ENCODE measurements at regions not wholly inside any gene's neighbourhood (a gene's known extent, or its start where the extent isn't known, plus 50 kb on each side); places are given as distances from the start of the nearest gene placed in this dataset.

DNA sequence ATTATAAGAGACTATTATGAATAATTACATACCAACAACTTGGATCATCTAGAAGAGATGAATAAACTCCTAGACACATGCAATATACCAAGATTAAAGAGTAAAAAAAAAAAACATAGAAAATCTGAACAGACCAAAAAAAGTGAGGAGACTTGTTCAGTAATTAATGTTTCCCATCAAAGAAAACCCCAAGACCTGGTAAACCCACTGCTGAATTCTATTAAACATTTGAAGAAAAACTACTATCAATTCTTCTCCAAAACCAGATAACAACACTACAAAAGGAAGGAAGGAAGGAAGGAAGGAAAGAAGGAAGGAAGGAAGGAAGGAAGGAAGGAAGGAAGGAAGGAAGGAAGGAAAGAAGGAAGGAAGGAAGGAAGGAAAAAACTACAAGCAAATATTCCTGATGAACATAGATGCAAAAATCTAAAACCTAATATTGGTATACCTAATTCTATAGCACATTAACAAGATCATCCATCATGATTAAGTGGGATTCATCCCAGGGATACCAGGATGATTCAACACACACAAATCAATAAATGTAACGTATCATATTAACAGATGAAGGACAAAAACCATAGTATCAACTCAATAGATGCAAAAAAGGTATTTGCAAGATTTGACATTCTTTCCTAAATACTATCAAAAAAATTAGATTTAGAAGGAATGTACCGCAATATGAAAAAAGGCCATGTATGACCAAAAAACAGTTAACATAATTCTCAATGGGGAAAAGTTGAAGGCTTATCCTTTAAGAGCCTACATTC is 445.5 kb downstream of the KCNH5 start:
- DNase-seq: no peak

DNA sequence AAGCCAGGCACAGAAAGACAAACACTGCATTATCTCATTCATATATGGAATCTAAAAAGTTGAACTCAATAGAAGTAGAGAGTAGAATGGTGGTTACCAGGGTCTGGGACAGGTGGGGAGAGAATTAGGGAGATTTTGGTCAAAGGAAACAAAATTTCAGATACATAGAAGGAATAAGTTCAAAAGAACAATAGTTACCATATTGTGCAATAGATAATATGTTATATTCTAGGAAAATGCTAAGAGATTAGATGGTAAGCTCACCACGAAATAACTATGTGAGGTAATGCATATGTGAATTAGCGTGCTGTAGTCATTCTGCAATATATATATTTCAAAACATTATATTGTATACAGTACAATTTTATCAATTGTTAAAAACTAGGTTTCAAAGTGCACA is 442.5 kb downstream of the KCNH5 start:
- DNase-seq: no peak

DNA sequence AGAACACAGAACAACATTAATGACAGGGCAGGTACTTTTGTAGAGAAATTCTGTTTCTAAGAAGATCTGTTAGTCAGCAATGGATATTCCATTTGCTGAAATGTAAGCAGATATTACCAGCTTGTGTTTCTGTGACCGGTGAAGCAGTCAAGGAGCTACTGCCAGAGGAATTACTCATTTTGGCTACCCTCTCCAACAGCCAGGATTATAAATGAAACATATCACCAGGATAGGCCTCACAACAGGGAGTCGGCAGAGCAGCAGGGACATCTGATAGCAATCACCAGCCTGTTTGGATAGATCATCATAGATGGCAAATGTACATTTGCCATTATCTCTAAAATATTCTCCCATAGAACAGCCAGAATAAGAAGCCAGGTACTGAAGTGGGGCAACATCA is 440.7 kb downstream of the KCNH5 start:
- no peak for DNase-seq

DNA sequence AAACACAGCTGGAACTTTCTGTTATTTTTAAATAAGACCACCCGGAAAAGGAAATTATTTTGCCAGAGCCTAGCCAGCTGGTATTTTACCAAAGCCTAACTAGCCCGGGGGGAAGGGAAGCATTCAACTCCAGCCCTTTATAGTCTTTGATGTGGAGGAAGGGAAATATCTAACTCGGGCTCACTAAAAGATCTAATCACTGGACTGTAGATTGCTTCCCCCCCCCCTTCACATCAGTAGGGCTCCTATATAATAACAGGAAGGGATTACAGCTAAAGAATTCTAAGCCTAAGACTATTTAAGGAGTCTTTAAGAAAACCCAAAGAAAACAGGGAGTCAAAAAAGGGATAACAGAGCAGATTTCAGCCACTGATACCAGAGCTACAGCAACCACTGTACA is 431.1 kb downstream of the KCNH5 start:
- DNase-seq: no peak

DNA sequence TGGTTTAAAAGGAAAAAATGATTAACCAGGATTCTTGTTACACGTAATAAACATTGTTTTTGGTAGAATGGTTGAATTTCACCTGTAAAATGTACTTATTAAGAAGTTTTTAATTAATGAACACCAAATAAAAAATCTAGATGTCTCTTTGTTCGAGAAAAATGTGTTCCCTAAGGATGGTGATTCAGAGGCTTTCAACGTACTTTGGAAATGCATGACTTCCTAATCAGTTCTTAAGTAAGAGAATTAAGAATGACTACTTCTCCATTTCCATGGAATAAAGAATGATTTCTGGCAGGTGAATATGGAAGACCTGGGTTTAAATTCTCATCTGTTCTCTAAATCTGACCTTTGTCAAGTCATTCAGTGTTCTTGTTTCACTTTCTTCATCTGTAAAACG is 428.6 kb downstream of the KCNH5 start:
- no peak for DNase-seq

DNA sequence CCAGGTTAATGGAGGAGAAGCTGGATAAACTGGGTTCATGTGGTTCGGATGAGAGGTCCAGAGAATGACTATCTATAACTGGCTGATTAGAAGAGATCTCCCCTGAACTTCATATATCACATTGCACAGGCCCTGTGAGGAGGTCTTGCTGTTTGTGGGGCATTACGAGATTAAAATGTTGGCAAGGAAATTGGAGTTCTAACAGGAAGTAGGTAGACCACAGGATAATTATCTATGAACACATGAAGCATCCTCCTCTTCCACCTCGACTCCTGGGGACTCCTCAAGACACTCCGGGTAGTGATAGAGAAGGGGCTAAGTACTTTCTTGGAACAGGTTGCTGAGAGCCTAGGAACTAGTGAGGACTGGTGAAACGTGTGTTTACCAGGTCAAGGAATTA is 418.8 kb downstream of the KCNH5 start:
- DNase-seq: no peak

DNA sequence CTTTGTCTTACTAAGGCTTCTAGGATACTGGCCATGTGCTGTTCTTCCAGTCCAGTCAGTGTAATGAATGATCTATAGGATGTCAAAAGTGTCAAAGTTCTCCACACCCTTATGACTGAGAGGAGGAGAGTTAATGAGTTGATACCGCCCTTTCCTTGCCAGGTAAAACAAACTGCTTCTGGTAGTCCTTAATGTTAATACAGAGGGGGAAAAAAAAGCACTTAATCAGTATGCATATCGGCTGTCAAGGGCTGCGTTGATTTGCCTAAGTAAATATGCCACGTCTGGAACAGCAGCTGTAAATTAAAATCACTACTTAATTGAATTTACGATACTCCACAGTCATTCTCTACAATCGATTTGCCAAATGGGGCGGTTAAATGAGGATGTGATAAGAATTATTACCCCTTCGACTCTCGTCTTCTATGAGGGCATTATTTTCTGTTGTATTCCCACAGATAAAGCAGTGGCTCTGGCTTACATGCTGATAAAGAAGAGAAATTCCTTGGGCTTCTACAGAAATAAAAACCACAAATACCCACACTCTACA is 416.0 kb downstream of the KCNH5 start:
- DNase-seq: no peak

DNA sequence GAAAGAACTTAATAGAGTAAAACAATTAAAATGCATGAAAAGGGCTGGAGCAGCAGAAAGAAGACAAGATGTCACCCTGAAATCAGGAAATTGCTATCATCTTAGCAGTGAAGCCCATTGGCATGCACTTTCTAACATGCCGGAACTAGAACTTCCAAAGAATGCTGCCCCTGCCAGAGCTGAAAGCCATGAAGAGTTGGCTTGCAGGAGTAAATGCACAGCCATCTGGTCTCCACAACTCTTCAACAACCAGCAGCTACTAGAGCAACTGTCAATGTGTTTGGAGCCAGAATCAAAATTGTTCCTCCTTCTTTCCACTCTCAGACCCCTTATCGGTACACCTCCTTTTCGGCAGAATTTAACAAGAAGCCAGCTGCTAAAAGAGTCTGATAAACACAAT is 414.1 kb downstream of the KCNH5 start:
- DNase-seq: no peak

DNA sequence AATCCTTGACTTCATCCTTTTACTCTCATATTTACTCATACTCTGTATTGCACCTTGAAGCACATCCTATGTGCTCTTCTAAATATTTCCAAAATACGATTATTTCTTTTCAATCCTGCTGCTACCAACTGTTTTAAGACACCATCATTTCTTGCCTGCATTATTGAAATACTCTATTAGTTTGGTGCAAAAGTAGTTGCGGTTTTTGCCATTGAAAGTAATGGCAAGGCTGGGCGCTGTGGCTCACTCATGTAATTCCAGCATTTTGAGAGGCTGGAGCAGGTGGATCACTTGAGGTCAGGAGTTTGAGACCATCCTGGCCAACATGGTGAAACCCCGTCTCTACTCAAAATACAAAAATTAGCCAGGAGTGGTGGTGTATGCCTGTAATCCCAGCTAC is 412.5 kb downstream of the KCNH5 start:
- no peak for DNase-seq

DNA sequence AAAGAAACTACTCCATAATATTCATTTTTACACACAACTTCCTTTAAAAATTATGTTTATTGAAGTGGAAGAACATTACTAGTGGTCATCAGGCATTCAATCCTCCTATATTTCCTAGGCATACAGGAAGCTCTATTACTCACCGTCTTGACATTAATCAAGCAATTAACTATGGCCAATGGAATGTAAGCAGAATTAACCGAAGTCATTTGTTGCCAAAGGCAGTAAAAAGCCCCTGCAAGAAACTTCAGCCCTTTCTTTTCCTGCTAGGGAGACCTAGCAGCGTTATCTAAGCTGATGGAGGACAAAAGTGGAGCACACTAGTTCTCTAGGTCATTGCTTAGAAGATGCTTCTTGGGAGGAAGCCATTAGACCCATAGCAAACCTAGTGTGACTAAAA is 399.6 kb downstream of the KCNH5 start:
- no peak for DNase-seq
